HCT116 (cell line): ENCODE measurements at regions not wholly inside any gene's neighbourhood (a gene's known extent, or its start where the extent isn't known, plus 50 kb on each side); places are given as distances from the start of the nearest gene placed in this dataset.
"Not testable (repeated sequence)": the region's sequence is repeated elsewhere in the genome, so short reads cannot be mapped to it uniquely, and the experiment has no call there.

Experiments
- ATAC-seq: fragments of 200-7000 bp; cut with Tn5 transposase; 2 replicates; pipeline ENCODE4 v1.9.1; 2020; ENCODE audit warnings: mild to moderate bottlenecking, moderate library complexity
- BruUV-seq: library from RNA; stranded (reverse); fragments of 400-500 nt; replicated peaks from 2 replicates; lab custom pipeline; 2021; lab: Mats Ljungman, UMichigan
- CTCF ChIA-PET: fragments of 300-600 bp; sonication (Branson Sonifier 250); formaldehyde crosslinking; loops from one replicate; lab custom pipeline; 2021; ENCODE audit warnings: antibody characterized with exemption; lab: Charles Lee
- POLR2A ChIA-PET: fragments of 300-600, 350-600 bp; sonication (Branson Sonifier 250); formaldehyde crosslinking; loops from one replicate; lab custom pipeline; 2021; ENCODE audit warnings: antibody characterized with exemption; lab: Charles Lee
- RAD21 ChIA-PET, 2 experiments: fragments of 300-600 bp; sonication (Branson Sonifier 250); formaldehyde crosslinking; loops; one replicate each; lab custom pipeline; 2023; ENCODE audit warnings: low total read pairs in 2 of 2; ENCODE audit not compliant: uncharacterized antibody in 2 of 2, unreplicated experiment in 2 of 2, low non-redundant PET in 1 of 2; lab: Charles Lee
- DNase-seq: peaks from one replicate; pipeline ENCODE4 v3.0.0-alpha.2; 2010; ENCODE audit warnings: low read depth, low spot score
- H2AFZ ChIP-seq: fragments of 200-600 bp; shearing (Covaris generic), sonication (generic); 2 replicates; pipeline ENCODE4 v1.6.1; 2017; ENCODE audit warnings: low read depth, mixed run types, mixed read lengths, antibody characterized with exemption, low read length; ENCODE audit not compliant: poor library complexity, severe bottlenecking
- H3K27ac ChIP-seq: 2 replicates; pipeline ENCODE4 v1.5.1; 2012; ENCODE audit warnings: low read depth, low read length
- H3K27me3 ChIP-seq: fragments of 200-600 bp; sonication (generic); 2 replicates; pipeline ENCODE4 v1.6.1; 2016; ENCODE audit warnings: mixed run types, low read length, mixed read lengths; ENCODE audit not compliant: insufficient read depth
- H3K36me3 ChIP-seq, 2 experiments: fragments of 200-500 bp in 1 of 2; fragments of 200-600 bp in 1 of 2; sonication (Bioruptor generic) in 1 of 2; sonication (generic) in 1 of 2; 2 replicates each; pipeline versions ENCODE4 v1.5.1 to v1.6.1; 2014 to 2016; ENCODE audit warnings: low read length in 2 of 2, inconsistent platforms in 1 of 2, mixed read lengths in 1 of 2, mixed run types in 1 of 2; ENCODE audit not compliant: insufficient read depth in 2 of 2, control insufficient read depth in 1 of 2
- H3K4me1 ChIP-seq, 2 experiments: fragments of 200-600 bp in 1 of 2; sonication (generic) in 1 of 2; 2 replicates each; pipeline versions ENCODE4 v1.5.1 to v1.6.1; 2012 to 2017; ENCODE audit warnings: low read length in 2 of 2, inconsistent platforms in 1 of 2, mild to moderate bottlenecking in 1 of 2, mixed read lengths in 1 of 2, mixed run types in 1 of 2, moderate library complexity in 1 of 2; ENCODE audit not compliant: insufficient read depth in 2 of 2, control insufficient read depth in 1 of 2
- H3K4me2 ChIP-seq: fragments of 200-600 bp; sonication (generic); 2 replicates; pipeline ENCODE4 v1.6.1; 2017; ENCODE audit warnings: mixed run types, low read length, mixed read lengths
- H3K4me3 ChIP-seq, 2 experiments: fragments of 200-600 bp in 1 of 2; sonication (generic) in 1 of 2; replicated peaks in 1 of 2; 2 replicates each; pipeline ENCODE4 v1.5.1; 2011 to 2016; ENCODE audit warnings: low read length in 2 of 2, control low read depth in 1 of 2, low read depth in 1 of 2, mild to moderate bottlenecking in 1 of 2, mixed read lengths in 1 of 2, mixed run types in 1 of 2
- H3K79me2 ChIP-seq: fragments of 200-600 bp; sonication (generic); 2 replicates; pipeline ENCODE4 v1.6.1; 2017; ENCODE audit warnings: mild to moderate bottlenecking, mixed run types, low read length, moderate library complexity, mixed read lengths; ENCODE audit not compliant: insufficient read depth
- H3K9ac ChIP-seq: fragments of 200-600 bp; sonication (generic); 2 replicates; pipeline ENCODE4 v1.6.1; 2016; ENCODE audit warnings: low read length, mixed read lengths
- H3K9me2 ChIP-seq: fragments of 200-600 bp; sonication (generic), shearing (Covaris generic); 2 replicates; pipeline ENCODE4 v1.6.1; 2017; ENCODE audit warnings: mixed run types, mild to moderate bottlenecking, moderate library complexity; ENCODE audit not compliant: insufficient read depth
- H3K9me3 ChIP-seq, 2 experiments: fragments of 200-500 bp in 1 of 2; fragments of 200-600 bp in 1 of 2; sonication (Bioruptor generic) in 1 of 2; sonication (generic) in 1 of 2; 2 replicates each; pipeline ENCODE4 v1.6.1; 2014 to 2017; ENCODE audit warnings: low read length in 2 of 2, mixed read lengths in 2 of 2, inconsistent platforms in 1 of 2, low read depth in 1 of 2, mild to moderate bottlenecking in 1 of 2, mixed run types in 1 of 2, moderate library complexity in 1 of 2; ENCODE audit not compliant: control insufficient read depth in 1 of 2, insufficient read depth in 1 of 2
- H4K20me1 ChIP-seq: fragments of 200-600 bp; sonication (generic), shearing (Covaris generic); 2 replicates; pipeline ENCODE4 v1.6.1; 2017; ENCODE audit warnings: mixed run types, mild to moderate bottlenecking, moderate library complexity; ENCODE audit not compliant: insufficient read depth
- CBX3 ChIP-seq: IDR thresholded peaks from 2 replicates; pipeline ENCODE4 v1.6.1; 2012; ENCODE audit warnings: low read depth
- EGR1 ChIP-seq: IDR thresholded peaks from 2 replicates; pipeline ENCODE4 v1.6.1; 2012; ENCODE audit warnings: low read depth
- EZH2phosphoT487 ChIP-seq: fragments of 200-600 bp; IDR thresholded peaks from 2 replicates; pipeline ENCODE4 v1.6.1; 2018; ENCODE audit warnings: antibody characterized with exemption, borderline replicate concordance
- FOSL1 ChIP-seq: IDR thresholded peaks from 2 replicates; pipeline ENCODE4 v1.6.1; 2012; ENCODE audit warnings: low read depth
- POLR2A ChIP-seq: IDR thresholded peaks from 2 replicates; pipeline ENCODE4 v1.7.0; 2011; ENCODE audit warnings: borderline replicate concordance; ENCODE audit not compliant: insufficient read depth, insufficient read length; ENCODE audit errors: extremely low read depth
- SP1 ChIP-seq: IDR thresholded peaks from 2 replicates; pipeline ENCODE4 v1.6.1; 2012; ENCODE audit warnings: low read depth
- SRF ChIP-seq: IDR thresholded peaks from 2 replicates; pipeline ENCODE4 v1.6.1; 2012; ENCODE audit warnings: low read depth
- TCF7L2 ChIP-seq: IDR thresholded peaks from 2 replicates; pipeline ENCODE4 v1.7.0; 2011; ENCODE audit warnings: borderline replicate concordance, inconsistent platforms; ENCODE audit not compliant: insufficient read depth, insufficient read length; ENCODE audit errors: extremely low read depth
- YY1 ChIP-seq: IDR thresholded peaks from 2 replicates; pipeline ENCODE4 v1.6.1; 2011; ENCODE audit warnings: low read length, low read depth, moderate library complexity, mild to moderate bottlenecking; ENCODE audit not compliant: insufficient replicate concordance; ENCODE audit errors: extremely low read depth
- ZNF274 ChIP-seq: fragments of 200-500 bp; sonication (Bioruptor generic); IDR thresholded peaks from 2 replicates; pipeline ENCODE4 v1.6.1; 2014; ENCODE audit warnings: mild to moderate bottlenecking, low read depth, low read length, inconsistent platforms
- intact Hi-C: fragments of 100-400 bp; cut with micrococcal nuclease; formaldehyde crosslinking; loops from 2 replicates; pipeline ENCODE4 v1.10.0; 2022
- TF ChIP-seq, protein P1 (sequence below): IDR thresholded peaks from 2 replicates; pipeline ENCODE4 v1.6.1; 2012
- TF ChIP-seq, protein P2 (sequence below): IDR thresholded peaks from 2 replicates; pipeline ENCODE4 v1.6.1; 2012; ENCODE audit warnings: low read depth
- TF ChIP-seq, protein P3 (sequence below): IDR thresholded peaks from 2 replicates; pipeline ENCODE4 v1.6.1; 2011; ENCODE audit warnings: mild to moderate bottlenecking, low read length, moderate library complexity; ENCODE audit not compliant: insufficient replicate concordance; ENCODE audit errors: extremely low read depth

DNA sequence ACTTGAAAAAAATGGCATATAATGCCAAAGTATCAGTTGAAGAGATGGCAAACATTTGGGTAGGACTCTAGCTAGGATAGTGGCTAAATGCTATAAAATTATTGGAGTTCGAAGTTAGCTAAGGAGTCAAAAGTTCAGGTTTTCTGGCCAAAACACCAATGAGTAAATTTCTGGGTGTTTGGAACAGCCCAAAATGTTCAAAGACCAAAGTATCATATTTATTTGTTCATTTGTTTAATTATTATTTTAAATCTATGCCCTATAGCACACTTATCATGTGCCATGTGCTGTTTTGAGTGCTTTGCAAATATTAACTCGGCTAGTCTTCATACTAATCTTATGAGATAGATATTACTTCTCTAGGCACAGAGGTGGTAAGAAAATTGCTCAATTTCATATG, 285.5 kb downstream of the TEX13C start:
- Histone ChIP-seq H3K9me2 (no peaks in the 10 kb centered on the region), H3K36me3 (no peaks in the 10 kb centered on the region)
- TF ChIP-seq EGR1 = no peak
- no peak for TF ChIP-seq YY1
- TF ChIP-seq, protein P1, sequence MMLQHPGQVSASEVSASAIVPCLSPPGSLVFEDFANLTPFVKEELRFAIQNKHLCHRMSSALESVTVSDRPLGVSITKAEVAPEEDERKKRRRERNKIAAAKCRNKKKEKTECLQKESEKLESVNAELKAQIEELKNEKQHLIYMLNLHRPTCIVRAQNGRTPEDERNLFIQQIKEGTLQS = no peak
- TF ChIP-seq, protein P2, sequence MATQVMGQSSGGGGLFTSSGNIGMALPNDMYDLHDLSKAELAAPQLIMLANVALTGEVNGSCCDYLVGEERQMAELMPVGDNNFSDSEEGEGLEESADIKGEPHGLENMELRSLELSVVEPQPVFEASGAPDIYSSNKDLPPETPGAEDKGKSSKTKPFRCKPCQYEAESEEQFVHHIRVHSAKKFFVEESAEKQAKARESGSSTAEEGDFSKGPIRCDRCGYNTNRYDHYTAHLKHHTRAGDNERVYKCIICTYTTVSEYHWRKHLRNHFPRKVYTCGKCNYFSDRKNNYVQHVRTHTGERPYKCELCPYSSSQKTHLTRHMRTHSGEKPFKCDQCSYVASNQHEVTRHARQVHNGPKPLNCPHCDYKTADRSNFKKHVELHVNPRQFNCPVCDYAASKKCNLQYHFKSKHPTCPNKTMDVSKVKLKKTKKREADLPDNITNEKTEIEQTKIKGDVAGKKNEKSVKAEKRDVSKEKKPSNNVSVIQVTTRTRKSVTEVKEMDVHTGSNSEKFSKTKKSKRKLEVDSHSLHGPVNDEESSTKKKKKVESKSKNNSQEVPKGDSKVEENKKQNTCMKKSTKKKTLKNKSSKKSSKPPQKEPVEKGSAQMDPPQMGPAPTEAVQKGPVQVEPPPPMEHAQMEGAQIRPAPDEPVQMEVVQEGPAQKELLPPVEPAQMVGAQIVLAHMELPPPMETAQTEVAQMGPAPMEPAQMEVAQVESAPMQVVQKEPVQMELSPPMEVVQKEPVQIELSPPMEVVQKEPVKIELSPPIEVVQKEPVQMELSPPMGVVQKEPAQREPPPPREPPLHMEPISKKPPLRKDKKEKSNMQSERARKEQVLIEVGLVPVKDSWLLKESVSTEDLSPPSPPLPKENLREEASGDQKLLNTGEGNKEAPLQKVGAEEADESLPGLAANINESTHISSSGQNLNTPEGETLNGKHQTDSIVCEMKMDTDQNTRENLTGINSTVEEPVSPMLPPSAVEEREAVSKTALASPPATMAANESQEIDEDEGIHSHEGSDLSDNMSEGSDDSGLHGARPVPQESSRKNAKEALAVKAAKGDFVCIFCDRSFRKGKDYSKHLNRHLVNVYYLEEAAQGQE = no peak
- no peak for TF ChIP-seq TCF7L2
- no peak for TF ChIP-seq POLR2A
- TF ChIP-seq, protein P3, sequence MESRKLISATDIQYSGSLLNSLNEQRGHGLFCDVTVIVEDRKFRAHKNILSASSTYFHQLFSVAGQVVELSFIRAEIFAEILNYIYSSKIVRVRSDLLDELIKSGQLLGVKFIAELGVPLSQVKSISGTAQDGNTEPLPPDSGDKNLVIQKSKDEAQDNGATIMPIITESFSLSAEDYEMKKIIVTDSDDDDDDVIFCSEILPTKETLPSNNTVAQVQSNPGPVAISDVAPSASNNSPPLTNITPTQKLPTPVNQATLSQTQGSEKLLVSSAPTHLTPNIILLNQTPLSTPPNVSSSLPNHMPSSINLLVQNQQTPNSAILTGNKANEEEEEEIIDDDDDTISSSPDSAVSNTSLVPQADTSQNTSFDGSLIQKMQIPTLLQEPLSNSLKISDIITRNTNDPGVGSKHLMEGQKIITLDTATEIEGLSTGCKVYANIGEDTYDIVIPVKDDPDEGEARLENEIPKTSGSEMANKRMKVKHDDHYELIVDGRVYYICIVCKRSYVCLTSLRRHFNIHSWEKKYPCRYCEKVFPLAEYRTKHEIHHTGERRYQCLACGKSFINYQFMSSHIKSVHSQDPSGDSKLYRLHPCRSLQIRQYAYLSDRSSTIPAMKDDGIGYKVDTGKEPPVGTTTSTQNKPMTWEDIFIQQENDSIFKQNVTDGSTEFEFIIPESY = no peak
- no peak for TF ChIP-seq ZNF274
- TF ChIP-seq CBX3 = no peak
- TF ChIP-seq FOSL1 = no peak
- no peak for TF ChIP-seq SRF
- no peak for TF ChIP-seq SP1
- no peak for TF ChIP-seq EZH2phosphoT487
- TF ChIP-seq, all 23 proteins: peak for 0
- H3K9me3 ChIP-seq = no peaks in the 10 kb centered on the region
- ATAC-seq (no peak), DNase-seq (no peak)
- H3K4me2 ChIP-seq = no peak overlapping the region
- POLR2A ChIA-PET = no interaction called here
- H3K9ac ChIP-seq = no peak overlapping the region
- RAD21 ChIA-PET = no interaction called here
- CTCF ChIA-PET = no interaction called here
- BruUV-seq = no TSS peak
- H3K27ac ChIP-seq = no peak overlapping the region
- no peak overlapping the region for H2AFZ ChIP-seq
- H3K4me3 ChIP-seq = no peak overlapping the region
- intact Hi-C loops = no loop called here
- no peaks in the 10 kb centered on the region for H3K27me3 ChIP-seq
- H3K79me2 ChIP-seq = no peaks in the 10 kb centered on the region
- H4K20me1 ChIP-seq = no peaks in the 10 kb centered on the region
- no peaks in the 10 kb centered on the region for H3K4me1 ChIP-seq

DNA sequence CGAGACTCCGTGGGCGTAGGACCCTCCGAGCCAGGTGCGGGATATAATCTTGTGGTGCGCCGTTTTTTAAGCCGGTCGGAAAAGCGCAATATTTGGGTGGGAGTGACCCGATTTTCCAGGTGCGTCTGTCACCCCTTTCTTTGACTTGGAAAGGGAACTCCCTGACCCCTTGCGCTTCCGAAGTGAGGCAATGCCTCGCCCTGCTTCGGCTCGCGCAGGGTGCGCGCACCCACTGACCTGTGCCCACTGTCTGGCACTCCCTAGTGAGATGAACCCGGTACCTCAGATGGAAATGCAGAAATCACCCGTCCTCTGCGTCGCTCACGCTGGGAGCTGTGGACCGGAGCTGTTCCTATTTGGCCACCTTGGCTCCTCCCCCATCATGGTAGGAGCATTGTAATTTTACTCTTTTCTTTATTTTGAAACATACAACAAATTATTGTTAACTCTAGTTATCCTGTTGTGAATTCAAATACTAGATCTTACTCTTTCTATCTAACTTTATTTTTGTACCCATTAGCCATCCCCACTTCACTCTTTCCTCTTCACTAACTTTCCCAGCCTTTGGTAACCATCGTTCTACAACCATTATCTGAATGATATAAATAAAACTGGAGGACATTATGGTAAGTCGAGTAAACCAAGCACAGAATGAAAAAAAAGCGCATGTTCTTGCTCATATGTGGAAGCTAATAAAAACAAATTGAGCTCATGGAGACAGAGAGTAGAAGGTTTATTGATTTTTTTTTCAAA, 295.1 kb downstream of the TEX13C start:
- intact Hi-C loops, H3K4me3 ChIP-seq, H3K27me3 ChIP-seq, H3K36me3 ChIP-seq, ATAC-seq, H3K27ac ChIP-seq, DNase-seq, H3K4me1 ChIP-seq, H3K9me2 ChIP-seq, H2AFZ ChIP-seq, H3K79me2 ChIP-seq, H3K9me3 ChIP-seq, RAD21 ChIA-PET, BruUV-seq, CTCF ChIA-PET, POLR2A ChIA-PET, H3K9ac ChIP-seq, H4K20me1 ChIP-seq, H3K4me2 ChIP-seq: not testable (repeated sequence)
